ENCODE measurements at regions not wholly inside any gene's neighbourhood (a gene's known extent, or its start where the extent isn't known, plus 50 kb on each side); places are given as distances from the start of the nearest gene placed in this dataset.

DNA sequence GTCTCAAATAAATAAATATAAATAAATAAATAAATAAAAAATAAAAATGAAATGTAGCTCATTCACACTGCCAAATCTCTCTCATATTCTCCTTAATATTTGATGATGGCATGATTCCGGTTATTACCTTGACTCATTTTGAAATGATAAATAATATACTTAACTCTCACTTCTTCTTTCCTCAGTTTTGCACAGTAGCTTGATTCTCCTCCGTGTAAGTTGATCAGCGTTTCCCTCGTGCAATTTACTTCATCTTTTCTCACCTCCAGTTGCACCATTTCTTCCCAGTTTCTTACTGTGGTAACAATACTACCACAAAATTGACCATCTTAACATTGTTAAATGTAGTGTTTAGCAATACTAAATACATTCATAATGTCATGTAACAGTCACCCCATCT, 111.6 kb downstream of the RIPK4 start:
- H3K27ac Mint-ChIP-seq = no peak overlapping the region
- H3K9me3 Mint-ChIP-seq = no peaks in the 10 kb centered on the region
- no peak overlapping the region for H3K4me3 Mint-ChIP-seq
- DNase-seq (ENCODE audit: low spot score) = no peak
- peaks cover 10% of the 10 kb centered on the region for H3K27me3 Mint-ChIP-seq (ENCODE audit: insufficient read depth)
- no peaks in the 10 kb centered on the region for H3K36me3 Mint-ChIP-seq (ENCODE audit: low read depth)
- intact Hi-C loops (cut with micrococcal nuclease) = no loop called here
- no peaks in the 10 kb centered on the region for H3K4me1 Mint-ChIP-seq (ENCODE audit: low read depth)

DNA sequence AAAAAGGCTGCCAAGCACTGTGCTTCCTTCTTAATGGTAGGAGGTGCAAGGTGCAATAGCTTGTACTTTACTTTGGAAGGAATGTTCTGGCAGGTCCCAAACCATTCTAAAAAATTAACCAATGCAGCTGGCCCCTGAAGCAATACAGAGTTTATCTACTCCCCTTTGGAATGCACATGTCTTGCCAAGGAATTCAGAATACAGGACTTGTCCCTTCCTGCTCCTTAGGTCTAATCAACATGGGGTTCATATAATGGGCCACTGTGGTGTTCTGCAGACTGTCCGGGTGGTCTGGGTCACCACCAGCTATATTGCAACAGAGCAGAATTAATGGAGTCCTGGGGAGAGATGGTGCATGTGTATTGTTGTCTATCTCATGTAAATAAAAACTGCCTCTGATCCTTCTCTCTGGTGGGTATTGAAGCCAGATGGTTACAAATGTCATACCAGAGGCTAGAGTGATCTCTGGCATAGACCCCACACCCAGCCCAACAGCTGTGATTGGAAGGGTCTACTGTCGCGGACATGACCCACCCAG, 112.8 kb downstream of the RIPK4 start:
- Mint-ChIP-seq H3K4me1 (ENCODE audit: low read depth) (no peaks in the 10 kb centered on the region), H3K27ac (no peak overlapping the region), H3K9me3 (no peaks in the 10 kb centered on the region), H3K36me3 (ENCODE audit: low read depth) (no peaks in the 10 kb centered on the region), H3K27me3 (ENCODE audit: insufficient read depth) (peaks cover 9% of the 10 kb centered on the region), H3K4me3 (no peak overlapping the region)
- intact Hi-C loops (cut with micrococcal nuclease) = no loop called here
- DNase-seq (ENCODE audit: low spot score) = no peak

GRCh38 chr21:41653243-41653953, 113.5 kb downstream of the RIPK4 start:
- H3K27ac Mint-ChIP-seq = no peak overlapping the region
- no peaks in the 10 kb centered on the region for H3K4me1 Mint-ChIP-seq (ENCODE audit: low read depth)
- no peaks in the 10 kb centered on the region for H3K9me3 Mint-ChIP-seq
- no peaks in the 10 kb centered on the region for H3K36me3 Mint-ChIP-seq (ENCODE audit: low read depth)
- intact Hi-C loops (cut with micrococcal nuclease) = no loop called here
- H3K4me3 Mint-ChIP-seq = no peak overlapping the region
- no peak for DNase-seq (ENCODE audit: low spot score)
- H3K27me3 Mint-ChIP-seq (ENCODE audit: insufficient read depth) = peaks cover 6% of the 10 kb centered on the region

- Mint-ChIP-seq H3K4me3 (no peak overlapping the region), H3K4me1 (ENCODE audit: low read depth) (no peaks in the 10 kb centered on the region), H3K9me3 (no peaks in the 10 kb centered on the region), H3K27me3 (ENCODE audit: insufficient read depth) (peaks cover 5% of the 10 kb centered on the region), H3K36me3 (ENCODE audit: low read depth) (no peaks in the 10 kb centered on the region), H3K27ac (no peak overlapping the region)
- intact Hi-C loops (cut with micrococcal nuclease) = no loop called here
- no peak for DNase-seq (ENCODE audit: low spot score)
Measured at GRCh38 chr21:41651830-41652229, 115.0 kb downstream of the RIPK4 start.

GRCh38 chr21:41651406-41651805, 115.4 kb downstream of the RIPK4 start:
- H3K36me3 Mint-ChIP-seq (ENCODE audit: low read depth) = no peaks in the 10 kb centered on the region
- DNase-seq (ENCODE audit: low spot score) = no peak
- H3K4me1 Mint-ChIP-seq (ENCODE audit: low read depth) = no peaks in the 10 kb centered on the region
- no peak overlapping the region for H3K27ac Mint-ChIP-seq
- H3K9me3 Mint-ChIP-seq = no peaks in the 10 kb centered on the region
- peaks cover 4% of the 10 kb centered on the region for H3K27me3 Mint-ChIP-seq (ENCODE audit: insufficient read depth)
- H3K4me3 Mint-ChIP-seq = no peak overlapping the region
- intact Hi-C loops (cut with micrococcal nuclease) = no loop called here

DNA sequence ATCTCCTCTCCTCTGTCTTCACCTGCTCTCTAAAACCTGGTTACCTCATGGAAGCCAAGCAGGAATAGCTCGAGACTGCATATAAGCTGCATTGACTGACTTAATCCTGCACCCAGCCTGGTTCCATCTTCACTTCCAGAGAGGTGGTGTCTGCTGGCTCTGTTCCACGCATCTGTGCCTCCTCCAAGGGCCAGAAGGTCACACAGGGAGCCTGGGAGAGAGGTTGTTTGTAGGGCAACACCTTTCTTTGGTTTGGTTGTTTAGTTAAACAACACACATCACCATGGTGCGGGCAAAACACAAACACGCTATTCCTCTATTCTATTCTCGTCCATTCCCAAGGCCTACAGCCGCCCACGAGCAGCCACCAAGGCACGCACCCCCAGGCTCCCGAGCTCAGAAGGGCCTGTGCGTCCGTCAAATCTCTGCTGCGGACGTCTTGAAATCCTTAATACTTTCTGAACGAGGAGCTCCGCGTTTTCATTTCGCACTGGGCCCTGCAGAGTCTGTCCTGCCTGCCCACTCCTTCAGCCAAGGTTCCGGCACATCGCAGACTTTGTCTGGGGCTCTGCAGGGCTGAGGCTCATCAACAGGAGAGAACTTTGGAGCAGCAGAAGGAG, 116.2 kb downstream of the RIPK4 start:
- no peaks in the 10 kb centered on the region for H3K36me3 Mint-ChIP-seq (ENCODE audit: low read depth)
- DNase-seq (ENCODE audit: low spot score) = no peak
- intact Hi-C loops (cut with micrococcal nuclease) = no loop called here
- no peaks in the 10 kb centered on the region for H3K9me3 Mint-ChIP-seq
- no peaks in the 10 kb centered on the region for H3K27me3 Mint-ChIP-seq (ENCODE audit: insufficient read depth)
- H3K4me3 Mint-ChIP-seq = no peak overlapping the region
- no peak overlapping the region for H3K27ac Mint-ChIP-seq
- H3K4me1 Mint-ChIP-seq (ENCODE audit: low read depth) = no peaks in the 10 kb centered on the region

DNA sequence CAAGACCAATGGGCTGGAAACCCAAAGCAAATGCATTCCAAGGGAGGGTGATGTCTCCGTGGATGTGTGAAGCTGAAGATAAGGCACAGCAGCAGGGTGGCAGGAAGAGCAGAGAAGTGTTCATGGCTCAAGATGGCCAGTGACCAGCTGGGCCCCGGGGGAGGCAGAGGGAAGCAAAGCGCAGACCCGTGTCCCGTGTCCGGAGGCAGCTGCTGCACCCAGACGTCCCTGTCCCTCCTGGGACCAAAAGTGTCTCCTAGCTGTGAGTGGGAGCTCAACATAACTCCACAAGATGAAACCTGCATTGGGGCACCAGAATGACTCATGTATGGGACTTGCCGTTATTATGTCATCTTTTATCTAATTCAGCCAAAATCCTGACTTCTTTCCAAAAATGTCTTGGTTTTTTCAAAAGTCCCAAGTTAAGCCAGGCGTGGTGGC, 118.2 kb downstream of the RIPK4 start:
- H3K9me3 Mint-ChIP-seq = no peaks in the 10 kb centered on the region
- intact Hi-C loops (cut with micrococcal nuclease) = no loop called here
- peaks cover 6% of the 10 kb centered on the region for H3K27me3 Mint-ChIP-seq (ENCODE audit: insufficient read depth)
- DNase-seq (ENCODE audit: low spot score) = no peak
- H3K27ac Mint-ChIP-seq = no peak overlapping the region
- H3K4me1 Mint-ChIP-seq (ENCODE audit: low read depth) = no peaks in the 10 kb centered on the region
- no peak overlapping the region for H3K4me3 Mint-ChIP-seq
- no peaks in the 10 kb centered on the region for H3K36me3 Mint-ChIP-seq (ENCODE audit: low read depth)

GRCh38 chr21:41647806-41648561, 118.9 kb downstream of the RIPK4 start:
- intact Hi-C loops (cut with micrococcal nuclease) = no loop called here
- Mint-ChIP-seq H3K9me3 (no peaks in the 10 kb centered on the region), H3K27ac (no peak overlapping the region), H3K27me3 (ENCODE audit: insufficient read depth) (peaks cover 6% of the 10 kb centered on the region), H3K36me3 (ENCODE audit: low read depth) (no peaks in the 10 kb centered on the region), H3K4me1 (ENCODE audit: low read depth) (no peaks in the 10 kb centered on the region), H3K4me3 (no peak overlapping the region)
- DNase-seq (ENCODE audit: low spot score) = no peak

DNA sequence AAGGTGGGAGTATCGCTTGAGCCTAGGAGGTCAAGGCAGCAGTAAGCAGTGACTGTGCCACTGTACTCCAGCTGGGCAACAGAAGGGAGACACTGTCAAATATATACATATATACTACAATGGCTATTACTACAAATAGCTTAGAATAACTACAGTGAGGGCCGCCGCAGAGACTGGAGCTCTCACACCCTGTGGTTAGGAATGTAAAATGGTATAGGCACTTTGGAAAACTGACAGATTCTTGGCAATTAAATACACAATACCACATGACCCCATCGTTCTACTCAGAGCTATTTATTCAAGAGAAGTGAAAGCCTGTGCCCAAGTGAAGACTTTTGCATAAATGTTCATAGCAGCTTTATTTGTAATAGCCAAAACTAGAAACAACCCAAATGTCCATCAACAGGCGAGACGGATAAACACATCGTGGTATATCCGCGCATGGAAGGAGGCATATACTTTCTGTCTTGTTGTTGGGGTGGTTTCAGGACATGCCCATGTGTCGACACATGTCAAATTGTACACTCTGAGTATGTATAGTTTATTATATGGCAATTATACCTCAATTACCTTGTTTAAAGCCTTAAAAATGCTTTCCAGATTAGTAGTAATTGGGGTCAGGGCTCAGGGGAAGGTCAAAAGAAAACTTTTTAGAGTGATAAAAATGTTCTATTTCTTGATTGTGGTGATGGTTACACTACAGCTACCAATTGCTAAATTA, 123.4 kb downstream of the RIPK4 start:
- no peak for DNase-seq (ENCODE audit: low spot score)
- H3K27ac Mint-ChIP-seq = no peak overlapping the region
- H3K9me3 Mint-ChIP-seq = no peaks in the 10 kb centered on the region
- H3K4me3 Mint-ChIP-seq = no peak overlapping the region
- H3K36me3 Mint-ChIP-seq (ENCODE audit: low read depth) = no peaks in the 10 kb centered on the region
- intact Hi-C loops (cut with micrococcal nuclease) = no loop called here
- no peaks in the 10 kb centered on the region for H3K4me1 Mint-ChIP-seq (ENCODE audit: low read depth)
- H3K27me3 Mint-ChIP-seq (ENCODE audit: insufficient read depth) = peaks cover 23% of the 10 kb centered on the region

GRCh38 chr21:41641821-41642701, 124.8 kb downstream of the RIPK4 start:
- Mint-ChIP-seq H3K27me3 (ENCODE audit: insufficient read depth) (peaks cover 23% of the 10 kb centered on the region), H3K36me3 (ENCODE audit: low read depth) (no peaks in the 10 kb centered on the region), H3K4me1 (ENCODE audit: low read depth) (no peaks in the 10 kb centered on the region), H3K4me3 (no peak overlapping the region), H3K27ac (no peak overlapping the region), H3K9me3 (no peaks in the 10 kb centered on the region)
- intact Hi-C loops (cut with micrococcal nuclease) = no loop called here
- DNase-seq (ENCODE audit: low spot score) = no peak

DNA sequence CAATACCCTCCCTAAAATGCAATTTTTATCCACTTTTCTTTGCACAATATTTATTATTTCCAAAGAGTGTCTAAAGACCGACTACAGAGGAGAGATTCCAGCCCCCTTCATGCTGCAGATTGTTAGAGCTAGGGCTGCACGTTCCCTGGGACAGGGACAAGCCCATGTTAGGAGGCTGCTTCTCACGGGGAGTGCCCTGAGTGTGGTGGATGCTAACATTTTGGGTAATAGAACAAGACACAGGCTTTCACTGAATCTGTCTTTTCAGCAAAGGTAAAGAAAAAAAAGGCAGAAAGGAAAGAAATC, 125.4 kb downstream of the RIPK4 start:
- no peaks in the 10 kb centered on the region for H3K9me3 Mint-ChIP-seq
- no peak overlapping the region for H3K4me3 Mint-ChIP-seq
- no peak for DNase-seq (ENCODE audit: low spot score)
- intact Hi-C loops (cut with micrococcal nuclease) = no loop called here
- peaks cover 23% of the 10 kb centered on the region for H3K27me3 Mint-ChIP-seq (ENCODE audit: insufficient read depth)
- H3K27ac Mint-ChIP-seq = no peak overlapping the region
- H3K4me1 Mint-ChIP-seq (ENCODE audit: low read depth) = no peaks in the 10 kb centered on the region
- no peaks in the 10 kb centered on the region for H3K36me3 Mint-ChIP-seq (ENCODE audit: low read depth)

All from activated T-helper 1 cell treated with anti-CD3 and anti-CD28 coated beads, Interleukin-12 subunit alpha, Interleukin-12 subunit beta, Interleukin-2, Interleukin-4 antibody, amounts not matched to agents 30 ng/mL and 10 ng/mL and 1 ng/mL, durations not matched to agents 14 hours and 24 hours and 36 hours (primary cell).